H9 (cell line): ENCODE measurements at regions not wholly inside any gene's neighbourhood (a gene's known extent, or its start where the extent isn't known, plus 50 kb on each side); places are given as distances from the start of the nearest gene placed in this dataset.
"Not testable (repeated sequence)": the region's sequence is repeated elsewhere in the genome, so short reads cannot be mapped to it uniquely, and the experiment has no call there.

Experiments
- DNase-seq: peaks from one replicate; pipeline ENCODE4 v3.0.0-alpha.2; 2017
- H2AFZ ChIP-seq: one replicate; pipeline ENCODE4 v1.6.1; 2013; ENCODE audit warnings: mild to moderate bottlenecking, low read length, control low read depth, moderate library complexity
- H2AK5ac ChIP-seq: 2 replicates; pipeline ENCODE4 v1.6.1; 2013; ENCODE audit warnings: low read length, control low read depth, mixed read lengths; ENCODE audit not compliant: insufficient read length
- H2BK120ac ChIP-seq: one replicate; pipeline ENCODE4 v1.6.1; 2013; ENCODE audit warnings: low read depth, mild to moderate bottlenecking, low read length, control low read depth, inconsistent platforms; ENCODE audit not compliant: poor library complexity, severe bottlenecking
- H2BK12ac ChIP-seq: 2 replicates; pipeline ENCODE4 v1.6.1; 2013; ENCODE audit warnings: low read length, control low read depth, mixed read lengths, low read depth; ENCODE audit not compliant: insufficient read length
- H2BK15ac ChIP-seq: 2 replicates; pipeline ENCODE4 v1.6.1; 2013; ENCODE audit warnings: low read depth, low read length, control low read depth
- H2BK20ac ChIP-seq: one replicate; pipeline ENCODE4 v1.6.1; 2013; ENCODE audit warnings: low read depth, mild to moderate bottlenecking, low read length, control low read depth, inconsistent platforms; ENCODE audit not compliant: poor library complexity, severe bottlenecking
- H2BK5ac ChIP-seq: 2 replicates; pipeline ENCODE4 v1.6.1; 2013; ENCODE audit warnings: low read length, control low read depth, mixed read lengths; ENCODE audit not compliant: insufficient read length
- H3K14ac ChIP-seq: 2 replicates; pipeline ENCODE4 v1.6.1; 2013; ENCODE audit warnings: low read length, control low read depth; ENCODE audit not compliant: insufficient read depth
- H3K18ac ChIP-seq: 2 replicates; pipeline ENCODE4 v1.6.1; 2013; ENCODE audit warnings: low read depth, mild to moderate bottlenecking, mixed read lengths, low read length, control low read depth; ENCODE audit not compliant: insufficient read length
- H3K23ac ChIP-seq: 2 replicates; pipeline ENCODE4 v1.6.1; 2013; ENCODE audit warnings: low read length, control low read depth, mixed read lengths, low read depth; ENCODE audit not compliant: insufficient read length
- H3K23me2 ChIP-seq: 2 replicates; pipeline ENCODE4 v1.6.1; 2013; ENCODE audit warnings: low read depth, mild to moderate bottlenecking, mixed read lengths, low read length, control low read depth; ENCODE audit not compliant: insufficient read length, poor library complexity, severe bottlenecking
- H3K27ac ChIP-seq: 2 replicates; pipeline ENCODE4 v1.5.1; 2013; ENCODE audit warnings: low read length, control low read depth, mixed read lengths, low read depth; ENCODE audit not compliant: insufficient read length
- H3K27me3 ChIP-seq: 2 replicates; pipeline ENCODE4 v1.6.1; 2013; ENCODE audit warnings: low read length, control low read depth, inconsistent platforms; ENCODE audit not compliant: insufficient read depth
- H3K4ac ChIP-seq: 2 replicates; pipeline ENCODE4 v1.6.1; 2013; ENCODE audit warnings: low read depth, mild to moderate bottlenecking, control low read depth, inconsistent platforms, low read length, moderate library complexity
- H3K4me1 ChIP-seq: 2 replicates; pipeline ENCODE4 v1.6.1; 2013; ENCODE audit warnings: low read length, control low read depth, inconsistent platforms; ENCODE audit not compliant: insufficient read depth
- H3K4me2 ChIP-seq: 2 replicates; pipeline ENCODE4 v1.6.1; 2013; ENCODE audit warnings: low read length, control low read depth, mixed read lengths; ENCODE audit not compliant: insufficient read length, insufficient read depth
- H3K56ac ChIP-seq: 2 replicates; pipeline ENCODE4 v1.6.1; 2013; ENCODE audit warnings: low read depth, mild to moderate bottlenecking, mixed read lengths, low read length, control low read depth; ENCODE audit not compliant: insufficient read length
- H3K79me1 ChIP-seq: 2 replicates; pipeline ENCODE4 v1.6.1; 2013; ENCODE audit warnings: low read depth, mild to moderate bottlenecking, moderate library complexity, low read length, control low read depth, inconsistent platforms; ENCODE audit not compliant: insufficient read depth, poor library complexity, severe bottlenecking
- H3K79me2 ChIP-seq: 2 replicates; pipeline ENCODE4 v1.6.1; 2013; ENCODE audit warnings: low read length, control low read depth, inconsistent platforms; ENCODE audit not compliant: insufficient read depth
- H3K9ac ChIP-seq: 2 replicates; pipeline ENCODE4 v1.6.1; 2013; ENCODE audit warnings: low read length, control low read depth, mixed read lengths; ENCODE audit not compliant: insufficient read length; ENCODE audit errors: extremely low read depth
- H3K9me3 ChIP-seq: one replicate; pipeline ENCODE4 v1.6.1; 2013; ENCODE audit warnings: low read depth, low read length, inconsistent platforms; ENCODE audit not compliant: control insufficient read depth
- H3T11ph ChIP-seq: one replicate; pipeline ENCODE4 v1.6.1; 2013; ENCODE audit warnings: mild to moderate bottlenecking, low read length, control low read depth, inconsistent platforms
- H4K20me1 ChIP-seq: one replicate; pipeline ENCODE4 v1.6.1; 2013; ENCODE audit not compliant: control insufficient read depth, insufficient read length, insufficient read depth
- H4K5ac ChIP-seq: 2 replicates; pipeline ENCODE4 v1.6.1; 2013; ENCODE audit warnings: low read depth, mild to moderate bottlenecking, mixed read lengths, low read length, control low read depth; ENCODE audit not compliant: insufficient read length
- H4K8ac ChIP-seq: replicated peaks from 2 replicates; pipeline ENCODE4 v1.6.1; 2013; ENCODE audit warnings: low read length, control low read depth, mixed read lengths, low read depth; ENCODE audit not compliant: insufficient read length
- H4K91ac ChIP-seq: 2 replicates; pipeline ENCODE4 v1.6.1; 2013; ENCODE audit warnings: low read depth, mild to moderate bottlenecking, moderate library complexity, mixed read lengths, low read length, control low read depth; ENCODE audit not compliant: insufficient read length
- H3K27ac Mint-ChIP-seq, 3 experiments: 2 replicates in 2 of 3; 3 replicates in 1 of 3; pipeline ENCODE4 v1.8.0; 2020 to 2021; ENCODE audit warnings: mixed read lengths in 3 of 3, mild to moderate bottlenecking in 1 of 3, moderate library complexity in 1 of 3
- H3K27me3 Mint-ChIP-seq: 2 replicates; pipeline ENCODE4 v1.8.0; 2021; ENCODE audit warnings: low read depth, mild to moderate bottlenecking, moderate library complexity, mixed read lengths
- H3K36me3 Mint-ChIP-seq, 3 experiments: 2 replicates in 2 of 3; 3 replicates in 1 of 3; pipeline ENCODE4 v1.8.0; 2020 to 2021; ENCODE audit warnings: low read depth in 3 of 3, mixed read lengths in 3 of 3; ENCODE audit not compliant: insufficient read depth in 1 of 3
- H3K4me1 Mint-ChIP-seq, 2 experiments: 2 replicates each; pipeline ENCODE4 v1.8.0; 2020; ENCODE audit warnings: mixed read lengths in 2 of 2
- H3K4me3 Mint-ChIP-seq, 2 experiments: 2 replicates in 1 of 2; 3 replicates in 1 of 2; pipeline ENCODE4 v1.8.0; 2020 to 2021; ENCODE audit warnings: mild to moderate bottlenecking in 2 of 2, mixed read lengths in 2 of 2, moderate library complexity in 1 of 2
- H3K9me3 Mint-ChIP-seq, 2 experiments: 2 replicates in 1 of 2; 3 replicates in 1 of 2; pipeline ENCODE4 v1.8.0; 2020; ENCODE audit warnings: mild to moderate bottlenecking in 2 of 2, mixed read lengths in 2 of 2, moderate library complexity in 1 of 2
- WGBS: extraction: QIAGEN DNeasy Blood & Tissue Kit; methylation state at CpG from one replicate; pipeline ENCODE4 v1.1.7; 2013; ENCODE audit warnings: missing lambda C conversion rate, low lambda C conversion rate, mixed read lengths; ENCODE audit not compliant: insufficient read length; ENCODE audit errors: extremely low coverage; 5-methylcytosine and 5-hydroxymethylcytosine counted together
- TF ChIP-seq, protein P1 (sequence below): fragments of 200-600 bp; sonication (generic); conservative IDR thresholded peaks from 3 replicates; pipeline ENCODE4 v1.8.0; 2021; ENCODE audit warnings: antibody characterized with exemption, mild to moderate bottlenecking

DNA sequence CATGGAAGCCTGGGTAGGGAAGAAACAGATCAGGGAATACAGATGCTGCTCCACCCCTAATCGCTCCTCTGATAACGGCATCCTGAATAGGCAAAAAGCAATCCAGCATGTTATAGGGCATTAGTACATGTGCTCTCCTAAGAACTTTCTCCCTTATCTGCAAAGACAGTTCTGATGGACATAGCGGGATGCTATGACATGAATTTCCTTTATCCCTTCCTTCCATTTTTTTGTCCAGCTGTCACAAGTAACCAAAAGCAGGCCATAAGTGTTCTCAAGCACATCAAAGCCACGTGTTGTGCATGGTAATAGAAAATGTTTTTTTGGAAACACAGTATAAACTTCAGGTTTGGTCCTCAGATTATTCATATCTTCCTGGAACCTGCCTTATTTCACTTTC is 141.4 kb upstream of the MON1B start:
- H3K27me3 Mint-ChIP-seq, result no peaks in the 10 kb centered on the region; the same call in 1 of the 2 replicates
- H3K4me1 Mint-ChIP-seq, result no peaks in the 10 kb centered on the region
- H3K23ac ChIP-seq, result no peak overlapping the region
- no peaks in the 10 kb centered on the region for H3K79me2 ChIP-seq
- no CpG with 5 or more reads among the region's 4 CpGs for WGBS
- no peak overlapping the region for H3K18ac ChIP-seq
- no peaks in the 10 kb centered on the region for H3K23me2 ChIP-seq
- no peaks in the 10 kb centered on the region for H3K9me3 ChIP-seq
- H3K79me1 ChIP-seq, result no peaks in the 10 kb centered on the region
- TF ChIP-seq, protein P1, sequence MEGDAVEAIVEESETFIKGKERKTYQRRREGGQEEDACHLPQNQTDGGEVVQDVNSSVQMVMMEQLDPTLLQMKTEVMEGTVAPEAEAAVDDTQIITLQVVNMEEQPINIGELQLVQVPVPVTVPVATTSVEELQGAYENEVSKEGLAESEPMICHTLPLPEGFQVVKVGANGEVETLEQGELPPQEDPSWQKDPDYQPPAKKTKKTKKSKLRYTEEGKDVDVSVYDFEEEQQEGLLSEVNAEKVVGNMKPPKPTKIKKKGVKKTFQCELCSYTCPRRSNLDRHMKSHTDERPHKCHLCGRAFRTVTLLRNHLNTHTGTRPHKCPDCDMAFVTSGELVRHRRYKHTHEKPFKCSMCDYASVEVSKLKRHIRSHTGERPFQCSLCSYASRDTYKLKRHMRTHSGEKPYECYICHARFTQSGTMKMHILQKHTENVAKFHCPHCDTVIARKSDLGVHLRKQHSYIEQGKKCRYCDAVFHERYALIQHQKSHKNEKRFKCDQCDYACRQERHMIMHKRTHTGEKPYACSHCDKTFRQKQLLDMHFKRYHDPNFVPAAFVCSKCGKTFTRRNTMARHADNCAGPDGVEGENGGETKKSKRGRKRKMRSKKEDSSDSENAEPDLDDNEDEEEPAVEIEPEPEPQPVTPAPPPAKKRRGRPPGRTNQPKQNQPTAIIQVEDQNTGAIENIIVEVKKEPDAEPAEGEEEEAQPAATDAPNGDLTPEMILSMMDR, result no peak
- no peak overlapping the region for H4K5ac ChIP-seq
- H3K4me2 ChIP-seq, result no peak overlapping the region
- no peak overlapping the region for H3K27ac ChIP-seq
- no peak overlapping the region for H2AK5ac ChIP-seq
- no peak overlapping the region for H2BK120ac ChIP-seq
- H3K9me3 Mint-ChIP-seq, result no peaks in the 10 kb centered on the region
- H2BK20ac ChIP-seq, result no peak overlapping the region
- H3K4me3 Mint-ChIP-seq, result no peak overlapping the region
- no peaks in the 10 kb centered on the region for H3K36me3 Mint-ChIP-seq
- H4K8ac ChIP-seq, result no peak overlapping the region
- H3K27me3 ChIP-seq, result no peaks in the 10 kb centered on the region
- no peak overlapping the region for H2BK15ac ChIP-seq
- no peak for DNase-seq
- no peak overlapping the region for H3T11ph ChIP-seq
- H2BK12ac ChIP-seq, result no peak overlapping the region
- no peak overlapping the region for H3K9ac ChIP-seq
- no peak overlapping the region for H3K14ac ChIP-seq
- H2AFZ ChIP-seq, result no peak overlapping the region
- no peak overlapping the region for H3K27ac Mint-ChIP-seq
- no peak overlapping the region for H2BK5ac ChIP-seq
- no peak overlapping the region for H4K91ac ChIP-seq
- H3K56ac ChIP-seq, result no peak overlapping the region
- no peak overlapping the region for H3K4ac ChIP-seq
- H3K4me1 ChIP-seq, result no peaks in the 10 kb centered on the region
- H4K20me1 ChIP-seq, result no peaks in the 10 kb centered on the region

DNA sequence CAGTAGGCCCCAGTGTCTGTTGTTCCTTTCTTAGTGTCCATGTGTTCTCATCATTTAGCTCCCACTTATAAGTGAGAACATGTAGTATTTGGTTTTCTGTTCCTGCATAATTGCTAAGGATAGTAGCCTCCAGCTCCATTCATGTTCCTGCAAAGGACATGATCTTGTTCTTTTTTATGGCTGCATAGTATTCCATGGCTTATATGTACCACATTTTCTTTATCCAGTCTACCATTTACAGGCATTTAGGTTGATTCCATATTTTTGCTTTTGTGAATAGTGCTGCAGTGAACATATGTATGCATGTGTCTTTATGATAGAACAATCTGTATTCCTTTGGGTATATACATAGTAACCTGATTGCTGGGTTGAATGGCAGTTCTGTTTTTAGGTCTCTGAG is 134.4 kb upstream of the MON1B start:
- H4K91ac ChIP-seq, H3K18ac ChIP-seq, H2BK120ac ChIP-seq, H2BK5ac ChIP-seq, H3K27ac Mint-ChIP-seq, H2BK12ac ChIP-seq, DNase-seq, H3K27me3 ChIP-seq, H3K56ac ChIP-seq, H2BK15ac ChIP-seq, H3K4me3 Mint-ChIP-seq, H3K14ac ChIP-seq, H3K4me1 Mint-ChIP-seq, H4K5ac ChIP-seq, H3K23me2 ChIP-seq, H3K79me2 ChIP-seq, H3K4me2 ChIP-seq, H3K27me3 Mint-ChIP-seq, H3T11ph ChIP-seq, H3K9me3 Mint-ChIP-seq, H3K27ac ChIP-seq, H3K9ac ChIP-seq, H4K20me1 ChIP-seq, H2AFZ ChIP-seq, H3K4ac ChIP-seq, H4K8ac ChIP-seq, H3K36me3 Mint-ChIP-seq, H3K4me1 ChIP-seq, H2AK5ac ChIP-seq, H3K79me1 ChIP-seq, H3K9me3 ChIP-seq, H2BK20ac ChIP-seq, H3K23ac ChIP-seq: not testable (repeated sequence)
